ENCODE measurements at regions not wholly inside any gene's neighbourhood (a gene's known extent, or its start where the extent isn't known, plus 50 kb on each side); places are given as distances from the start of the nearest gene placed in this dataset.

GRCh38 chr19:30699871-30700280 lies 327.7 kb downstream of the ZNF536 start:
- TF ChIP-seq POLR2A (IDR thresholded peaks at IDR 0.05) (no peak), EP300 (IDR thresholded peaks at IDR 0.05) (no peak)
